Mesenchymal stem cell (in vitro differentiated cells and primary cell): ENCODE measurements at regions not wholly inside any gene's neighbourhood (a gene's known extent, or its start where the extent isn't known, plus 50 kb on each side); places are given as distances from the start of the nearest gene placed in this dataset.

Experiments used
- DNase-seq: peaks from one replicate; pipeline ENCODE4 v3.0.0-alpha.2; 2013
- H2AFZ ChIP-seq: one replicate; pipeline ENCODE4 v1.6.1; 2013; ENCODE audit warnings: low read depth, mild to moderate bottlenecking, control low read depth, inconsistent platforms, low read length, moderate library complexity
- H2AK5ac ChIP-seq: 2 replicates; pipeline ENCODE4 v1.6.1; 2013; ENCODE audit warnings: low read length, moderate library complexity, mild to moderate bottlenecking, inconsistent platforms; ENCODE audit not compliant: severe bottlenecking
- H2BK120ac ChIP-seq: one replicate; pipeline ENCODE4 v1.6.1; 2013; ENCODE audit warnings: low read depth, mild to moderate bottlenecking, inconsistent platforms, low read length, moderate library complexity
- H2BK12ac ChIP-seq, 2 experiments: one replicate each; pipeline ENCODE4 v1.6.1; 2013; ENCODE audit warnings: inconsistent platforms in 2 of 2, low read length in 2 of 2, mild to moderate bottlenecking in 2 of 2, moderate library complexity in 2 of 2, control low read depth in 1 of 2
- H2BK15ac ChIP-seq: one replicate; pipeline ENCODE4 v1.6.1; 2013; ENCODE audit warnings: mild to moderate bottlenecking, low read depth, inconsistent platforms; ENCODE audit not compliant: poor library complexity, severe bottlenecking
- H2BK5ac ChIP-seq: 2 replicates; pipeline ENCODE4 v1.6.1; 2013; ENCODE audit warnings: low read depth, mild to moderate bottlenecking, low read length, control low read depth, inconsistent platforms; ENCODE audit not compliant: poor library complexity, severe bottlenecking
- H3K14ac ChIP-seq, 2 experiments: one replicate each; pipeline ENCODE4 v1.6.1; 2013; ENCODE audit warnings: inconsistent platforms in 2 of 2, low read length in 2 of 2, control low read depth in 1 of 2, mild to moderate bottlenecking in 1 of 2, moderate library complexity in 1 of 2
- H3K18ac ChIP-seq, 2 experiments: one replicate each; pipeline ENCODE4 v1.6.1; 2013; ENCODE audit warnings: inconsistent platforms in 2 of 2, low read length in 2 of 2, control low read depth in 1 of 2, low read depth in 1 of 2, mild to moderate bottlenecking in 1 of 2
- H3K23ac ChIP-seq, 2 experiments: one replicate each; pipeline ENCODE4 v1.6.1; 2013; ENCODE audit warnings: inconsistent platforms in 2 of 2, low read length in 2 of 2, mild to moderate bottlenecking in 2 of 2, moderate library complexity in 2 of 2, control low read depth in 1 of 2
- H3K27ac ChIP-seq: 2 replicates; pipeline ENCODE4 v1.5.1; 2013; ENCODE audit warnings: mild to moderate bottlenecking, moderate library complexity, low read length, control low read depth, inconsistent platforms; ENCODE audit not compliant: poor library complexity, severe bottlenecking
- H3K27me3 ChIP-seq, 2 experiments: 2 replicates each; pipeline versions ENCODE4 v1.6.1 to v1.7.0; 2013; ENCODE audit warnings: low read length in 2 of 2, mild to moderate bottlenecking in 2 of 2, moderate library complexity in 2 of 2, control low read depth in 1 of 2, inconsistent platforms in 1 of 2; ENCODE audit not compliant: control insufficient read depth in 1 of 2, insufficient read depth in 1 of 2
- H3K36me3 ChIP-seq, 2 experiments: 2 replicates each; pipeline versions ENCODE4 v1.6.1 to v1.7.0; 2013; ENCODE audit warnings: low read length in 2 of 2, control low read depth in 1 of 2, inconsistent platforms in 1 of 2, low read depth in 1 of 2, mild to moderate bottlenecking in 1 of 2; ENCODE audit not compliant: insufficient read depth in 2 of 2, control insufficient read depth in 1 of 2
- H3K4ac ChIP-seq, 2 experiments: one replicate each; pipeline ENCODE4 v1.6.1; 2013; ENCODE audit warnings: inconsistent platforms in 2 of 2, low read length in 2 of 2, mild to moderate bottlenecking in 2 of 2, moderate library complexity in 2 of 2, control low read depth in 1 of 2, low read depth in 1 of 2
- H3K4me1 ChIP-seq: 2 replicates; pipeline ENCODE4 v1.6.1; 2013; ENCODE audit warnings: low read depth, low read length, control low read depth; ENCODE audit not compliant: control insufficient read depth, insufficient read depth
- H3K4me2 ChIP-seq: 2 replicates; pipeline ENCODE4 v1.6.1; 2013; ENCODE audit warnings: low read length, mild to moderate bottlenecking, inconsistent platforms; ENCODE audit not compliant: poor library complexity, severe bottlenecking
- H3K4me3 ChIP-seq, 2 experiments: 2 replicates each; pipeline versions ENCODE4 v1.5.1 to v1.7.0; 2013; ENCODE audit warnings: low read length in 2 of 2, mild to moderate bottlenecking in 2 of 2, control low read depth in 1 of 2, low read depth in 1 of 2; ENCODE audit not compliant: insufficient read depth in 1 of 2
- H3K79me1 ChIP-seq: replicated peaks from 2 replicates; pipeline ENCODE4 v1.6.1; 2013; ENCODE audit warnings: mild to moderate bottlenecking, control low read depth, low read length, inconsistent platforms; ENCODE audit not compliant: poor library complexity, severe bottlenecking
- H3K9ac ChIP-seq: 2 replicates; pipeline ENCODE4 v1.7.0; 2013; ENCODE audit warnings: mild to moderate bottlenecking, low read length, moderate library complexity
- H3K9me3 ChIP-seq: 2 replicates; pipeline ENCODE4 v1.7.0; 2013; ENCODE audit warnings: mild to moderate bottlenecking, low read length; ENCODE audit not compliant: control insufficient read depth
- H4K8ac ChIP-seq: one replicate; pipeline ENCODE4 v1.6.1; 2013; ENCODE audit warnings: inconsistent platforms, mild to moderate bottlenecking, low read length, moderate library complexity
- H4K91ac ChIP-seq: one replicate; pipeline ENCODE4 v1.6.1; 2013; ENCODE audit warnings: mild to moderate bottlenecking, low read length, inconsistent platforms
- WGBS: methylation state at CpG from one replicate; pipeline ENCODE4 v1.1.7; 2013; ENCODE audit warnings: mixed read lengths; 5-methylcytosine and 5-hydroxymethylcytosine counted together

DNA sequence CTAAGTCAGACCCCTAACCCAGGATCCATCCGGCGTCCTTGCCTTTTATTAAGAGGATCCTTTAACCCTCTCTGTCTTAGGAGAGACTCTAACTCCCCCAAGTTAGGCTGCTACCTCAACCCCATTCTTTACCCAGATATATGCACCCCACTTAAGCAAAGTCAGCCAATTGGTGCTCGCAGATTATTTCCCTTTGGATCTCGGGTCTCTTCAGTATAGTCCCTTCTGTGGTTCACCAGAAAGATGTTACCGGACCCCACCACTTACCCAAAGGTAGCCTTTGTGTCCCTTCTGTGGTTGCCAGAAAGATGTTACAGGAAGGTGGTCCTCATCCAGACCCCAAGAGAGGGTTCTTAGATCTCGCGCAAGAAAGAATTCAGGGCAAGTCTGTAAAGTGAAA lies 212.9 kb upstream of the GRID2 start:
- Histone ChIP-seq H2BK15ac (no peak overlapping the region), H3K9ac (no peak overlapping the region), H3K79me1 (no peaks in the 10 kb centered on the region), H3K18ac (no peak overlapping the region), H2BK120ac (no peak overlapping the region), H3K4me2 (no peak overlapping the region), H3K9me3 (no peaks in the 10 kb centered on the region), H2AK5ac (no peak overlapping the region), H3K4ac (no peak overlapping the region), H3K36me3 (no peaks in the 10 kb centered on the region), H2AFZ (no peak overlapping the region), H2BK5ac (no peak overlapping the region), H4K8ac (no peak overlapping the region), H2BK12ac (no peak overlapping the region), H3K4me1 (no peaks in the 10 kb centered on the region), H3K4me3 (no peak overlapping the region), H3K23ac (no peak overlapping the region), H3K14ac (no peak overlapping the region), H3K27me3 (no peaks in the 10 kb centered on the region), H3K27ac (no peak overlapping the region), H4K91ac (no peak overlapping the region)
- 97% methylated on average over 7 of the region's 7 CpGs for WGBS
- no peak for DNase-seq

DNA sequence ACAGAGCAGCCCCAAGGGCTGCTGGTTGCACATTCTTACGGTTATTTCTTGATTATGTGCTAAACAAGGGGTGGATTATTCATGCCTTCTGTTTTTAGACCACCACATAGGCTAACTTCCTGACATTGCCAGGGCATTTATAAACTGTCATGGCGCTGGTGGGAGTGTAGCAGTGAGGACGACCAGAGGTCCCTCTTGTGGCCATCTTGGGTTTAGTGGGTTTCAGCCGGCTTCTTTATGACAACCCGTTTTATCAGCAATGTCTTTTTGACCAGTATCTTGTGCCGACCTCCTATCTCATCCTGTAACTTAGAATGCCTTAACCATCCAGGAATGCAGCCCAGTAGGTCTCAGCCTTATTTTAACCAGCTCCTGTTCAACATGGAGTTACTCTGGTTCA lies 212.4 kb upstream of the GRID2 start:
- no peaks in the 10 kb centered on the region for H3K9me3 ChIP-seq
- H3K23ac ChIP-seq, result no peak overlapping the region
- H2BK5ac ChIP-seq, result no peak overlapping the region
- H2AK5ac ChIP-seq, result no peak overlapping the region
- H2BK120ac ChIP-seq, result no peak overlapping the region
- WGBS, result 48% methylated on average over 6 of the region's 6 CpGs
- no peaks in the 10 kb centered on the region for H3K27me3 ChIP-seq
- DNase-seq, result no peak
- no peak overlapping the region for H3K9ac ChIP-seq
- H3K4me2 ChIP-seq, result no peak overlapping the region
- H3K4ac ChIP-seq, result no peak overlapping the region
- H3K79me1 ChIP-seq, result no peaks in the 10 kb centered on the region
- H3K27ac ChIP-seq, result no peak overlapping the region
- H4K91ac ChIP-seq, result no peak overlapping the region
- no peak overlapping the region for H4K8ac ChIP-seq
- no peaks in the 10 kb centered on the region for H3K4me1 ChIP-seq
- no peak overlapping the region for H3K14ac ChIP-seq
- no peak overlapping the region for H3K4me3 ChIP-seq
- H3K18ac ChIP-seq, result no peak overlapping the region
- H2BK15ac ChIP-seq, result no peak overlapping the region
- no peak overlapping the region for H2BK12ac ChIP-seq
- no peaks in the 10 kb centered on the region for H3K36me3 ChIP-seq
- no peak overlapping the region for H2AFZ ChIP-seq

DNA sequence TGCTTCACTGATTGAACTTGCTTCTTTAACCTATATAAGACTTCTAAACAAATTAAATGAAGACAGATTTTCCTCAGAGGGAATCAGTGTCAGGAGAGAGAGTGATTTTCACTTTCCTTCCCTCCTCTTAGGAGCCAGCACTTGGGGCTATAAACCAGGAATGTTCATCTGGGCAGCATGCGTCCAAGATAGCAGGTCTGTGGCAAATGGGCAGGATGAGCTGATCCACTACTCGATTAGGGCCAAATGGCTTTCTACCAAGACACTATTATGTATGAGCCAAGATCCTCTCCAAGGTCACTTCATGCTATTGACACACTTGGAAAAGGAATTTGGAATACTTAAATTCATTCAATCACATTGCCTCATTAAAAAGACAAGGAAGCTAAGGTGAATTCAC lies 203.9 kb upstream of the GRID2 start:
- H2AFZ ChIP-seq, result no peak overlapping the region
- H2BK15ac ChIP-seq, result no peak overlapping the region
- no peak for DNase-seq
- no peak overlapping the region for H3K14ac ChIP-seq
- no peak overlapping the region for H2BK12ac ChIP-seq
- H3K9ac ChIP-seq, result no peak overlapping the region
- no peak overlapping the region for H4K91ac ChIP-seq
- no peaks in the 10 kb centered on the region for H3K4me1 ChIP-seq
- no peak overlapping the region for H3K4me3 ChIP-seq
- H2BK5ac ChIP-seq, result no peak overlapping the region
- WGBS, result 60% methylated on average over 2 of the region's 2 CpGs
- H3K27me3 ChIP-seq, result no peaks in the 10 kb centered on the region
- H3K4me2 ChIP-seq, result no peak overlapping the region
- H3K27ac ChIP-seq, result no peak overlapping the region
- no peak overlapping the region for H3K4ac ChIP-seq
- no peak overlapping the region for H3K18ac ChIP-seq
- no peaks in the 10 kb centered on the region for H3K79me1 ChIP-seq
- H2AK5ac ChIP-seq, result no peak overlapping the region
- no peaks in the 10 kb centered on the region for H3K9me3 ChIP-seq
- no peak overlapping the region for H3K23ac ChIP-seq
- no peak overlapping the region for H4K8ac ChIP-seq
- no peaks in the 10 kb centered on the region for H3K36me3 ChIP-seq
- H2BK120ac ChIP-seq, result no peak overlapping the region

DNA sequence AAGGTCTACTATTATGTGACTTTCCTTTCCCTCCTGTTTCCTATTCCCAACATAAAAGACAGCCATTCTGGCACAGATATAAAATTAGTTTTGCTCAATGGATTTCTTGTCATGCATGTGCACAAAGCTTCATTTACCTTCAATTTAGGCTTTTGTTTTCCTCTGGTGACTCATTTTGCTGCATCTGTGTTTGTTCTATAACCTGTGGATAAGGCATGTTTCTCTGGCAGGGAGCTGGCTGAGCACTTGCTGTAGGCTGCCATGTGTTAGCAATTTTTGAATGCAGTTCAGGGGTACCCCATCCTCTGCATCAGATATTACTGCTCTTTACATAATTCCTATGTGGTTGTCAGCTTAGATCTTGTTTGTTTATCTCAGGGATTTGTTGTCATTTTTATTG lies 202.8 kb upstream of the GRID2 start:
- H3K27ac ChIP-seq, result no peak overlapping the region
- no peaks in the 10 kb centered on the region for H3K4me1 ChIP-seq
- no peak overlapping the region for H3K14ac ChIP-seq
- H3K79me1 ChIP-seq, result no peaks in the 10 kb centered on the region
- H4K91ac ChIP-seq, result no peak overlapping the region
- no peak overlapping the region for H2BK15ac ChIP-seq
- H2AFZ ChIP-seq, result no peak overlapping the region
- no peak overlapping the region for H4K8ac ChIP-seq
- H3K9ac ChIP-seq, result no peak overlapping the region
- H3K4me2 ChIP-seq, result no peak overlapping the region
- no peak overlapping the region for H2AK5ac ChIP-seq
- H3K18ac ChIP-seq, result no peak overlapping the region
- no peak overlapping the region for H3K23ac ChIP-seq
- H2BK120ac ChIP-seq, result no peak overlapping the region
- H2BK5ac ChIP-seq, result no peak overlapping the region
- H3K4ac ChIP-seq, result no peak overlapping the region
- H3K27me3 ChIP-seq, result no peaks in the 10 kb centered on the region
- no peak for DNase-seq
- no peaks in the 10 kb centered on the region for H3K9me3 ChIP-seq
- no peak overlapping the region for H3K4me3 ChIP-seq
- H2BK12ac ChIP-seq, result no peak overlapping the region
- no peaks in the 10 kb centered on the region for H3K36me3 ChIP-seq
